ENCODE measurements at regions not wholly inside any gene's neighbourhood (a gene's known extent, or its start where the extent isn't known, plus 50 kb on each side); places are given as distances from the start of the nearest gene placed in this dataset.
"Not testable (repeated sequence)": the region's sequence is repeated elsewhere in the genome, so short reads cannot be mapped to it uniquely, and the experiment has no call there.

- DNase-seq: no peak
Observed at GRCh38 chr12:89787763-89788162, 79.1 kb upstream of the ATP2B1 start.

- DNase-seq: no peak
Observed at GRCh38 chr12:89786177-89786810, 77.7 kb upstream of the ATP2B1 start.

GRCh38 chr12:89783359-89784060 lies 74.9 kb upstream of the ATP2B1 start:
- no peak for DNase-seq

- no peak for DNase-seq
Observed at GRCh38 chr12:89782807-89783206, 74.2 kb upstream of the ATP2B1 start.

GRCh38 chr12:89781946-89782550 lies 73.4 kb upstream of the ATP2B1 start:
- no peak for DNase-seq

- no peak for DNase-seq
Observed at GRCh38 chr12:89781156-89781555, 72.5 kb upstream of the ATP2B1 start.

- DNase-seq: no peak
Observed at GRCh38 chr12:89779090-89779489, 70.5 kb upstream of the ATP2B1 start.

- no peak for DNase-seq
Observed at GRCh38 chr12:89777733-89778379, 69.2 kb upstream of the ATP2B1 start.

GRCh38 chr12:89775986-89776365 lies 67.3 kb upstream of the ATP2B1 start:
- no peak for DNase-seq

GRCh38 chr12:89775063-89775985 lies 66.7 kb upstream of the ATP2B1 start:
- DNase-seq: no peak

- no peak for DNase-seq
Observed at GRCh38 chr12:89774645-89775044, 66.0 kb upstream of the ATP2B1 start.

GRCh38 chr12:89770391-89770790 lies 61.8 kb upstream of the ATP2B1 start:
- DNase-seq: no peak

GRCh38 chr12:89769483-89769818 lies 60.8 kb upstream of the ATP2B1 start:
- no peak for DNase-seq

- DNase-seq: no peak
Observed at GRCh38 chr12:89768586-89769482, 60.2 kb upstream of the ATP2B1 start.

- DNase-seq: no peak
Observed at GRCh38 chr12:89765959-89766824, 57.6 kb upstream of the ATP2B1 start.

- DNase-seq: not testable (repeated sequence)
Observed at GRCh38 chr12:89764164-89764563, 55.5 kb upstream of the ATP2B1 start.

- no peak for DNase-seq
Observed at GRCh38 chr12:89762498-89763170, 54.0 kb upstream of the ATP2B1 start.

GRCh38 chr12:89760783-89761182 lies 52.1 kb upstream of the ATP2B1 start:
- no peak for DNase-seq
